Osteocyte (in vitro differentiated cells): ENCODE measurements at regions not wholly inside any gene's neighbourhood (a gene's known extent, or its start where the extent isn't known, plus 50 kb on each side); places are given as distances from the start of the nearest gene placed in this dataset.

Source experiments
- DNase-seq: peaks from one replicate; pipeline ENCODE4 v3.0.0; 2021; ENCODE audit warnings: mixed read lengths; ENCODE audit not compliant: unreplicated experiment; ENCODE audit errors: extremely low spot score
- H3K27ac Mint-ChIP-seq: one replicate; pipeline ENCODE4 v1.8.0; 2021; ENCODE audit warnings: mild to moderate bottlenecking, mixed read lengths; ENCODE audit not compliant: unreplicated experiment
- H3K27me3 Mint-ChIP-seq: one replicate; pipeline ENCODE4 v1.8.0; 2021; ENCODE audit warnings: mixed read lengths; ENCODE audit not compliant: unreplicated experiment
- H3K36me3 Mint-ChIP-seq: one replicate; pipeline ENCODE4 v1.8.0; 2021; ENCODE audit warnings: mixed read lengths; ENCODE audit not compliant: unreplicated experiment
- H3K4me1 Mint-ChIP-seq: one replicate; pipeline ENCODE4 v1.8.0; 2021; ENCODE audit warnings: mixed read lengths; ENCODE audit not compliant: unreplicated experiment
- H3K4me3 Mint-ChIP-seq: one replicate; pipeline ENCODE4 v1.8.0; 2021; ENCODE audit warnings: mild to moderate bottlenecking, moderate library complexity, mixed read lengths; ENCODE audit not compliant: unreplicated experiment
- H3K9me3 Mint-ChIP-seq: one replicate; pipeline ENCODE4 v1.8.0; 2021; ENCODE audit warnings: mixed read lengths; ENCODE audit not compliant: unreplicated experiment
- CTCF ChIP-seq: fragments of 200-600 bp; sonication (generic); IDR thresholded peaks from 2 replicates; pipeline ENCODE4 v1.5.0; 2021; ENCODE audit warnings: antibody characterized with exemption, mild to moderate bottlenecking, moderate library complexity

- H3K4me3 Mint-ChIP-seq: no peak overlapping the region
- H3K4me1 Mint-ChIP-seq: peaks cover 5% of the 10 kb centered on the region
- H3K36me3 Mint-ChIP-seq: peaks cover 18% of the 10 kb centered on the region
- DNase-seq: no peak
- H3K9me3 Mint-ChIP-seq: peaks cover 6% of the 10 kb centered on the region
- no peaks in the 10 kb centered on the region for H3K27me3 Mint-ChIP-seq
- no peak overlapping the region for H3K27ac Mint-ChIP-seq
- TF ChIP-seq CTCF: no peak
These were observed 170.2 kb upstream of the NUDT6 start for GRCh38 chr4:123092586-123092985.

GRCh38 chr4:123093236-123093635 is 170.8 kb upstream of the NUDT6 start:
- Mint-ChIP-seq H3K27me3 (no peaks in the 10 kb centered on the region), H3K9me3 (peaks cover 6% of the 10 kb centered on the region), H3K36me3 (peaks cover 18% of the 10 kb centered on the region), H3K4me3 (no peak overlapping the region), H3K27ac (no peak overlapping the region), H3K4me1 (peaks cover 5% of the 10 kb centered on the region)
- DNase-seq: no peak
- no peak for TF ChIP-seq CTCF

- peak; percentile 55 for TF ChIP-seq CTCF
- Mint-ChIP-seq H3K27ac (no peak overlapping the region), H3K27me3 (no peaks in the 10 kb centered on the region), H3K36me3 (peaks cover 9% of the 10 kb centered on the region), H3K9me3 (peaks cover 3% of the 10 kb centered on the region), H3K4me3 (no peak overlapping the region), H3K4me1 (peaks cover 5% of the 10 kb centered on the region)
- no peak for DNase-seq
These were observed 173.6 kb upstream of the NUDT6 start for GRCh38 chr4:123096038-123096437.

- no peak for DNase-seq
- H3K4me3 Mint-ChIP-seq: no peak overlapping the region
- no peaks in the 10 kb centered on the region for H3K9me3 Mint-ChIP-seq
- no peaks in the 10 kb centered on the region for H3K36me3 Mint-ChIP-seq
- no peak overlapping the region for H3K27ac Mint-ChIP-seq
- peak; percentile 80 for TF ChIP-seq CTCF
- no peaks in the 10 kb centered on the region for H3K27me3 Mint-ChIP-seq
- peaks cover 11% of the 10 kb centered on the region for H3K4me1 Mint-ChIP-seq
These were observed 180.6 kb upstream of the NUDT6 start for GRCh38 chr4:123102897-123103471.

- no peaks in the 10 kb centered on the region for H3K36me3 Mint-ChIP-seq
- H3K27ac Mint-ChIP-seq: peak overlapping the region; percentile 4
- H3K4me3 Mint-ChIP-seq: no peak overlapping the region
- no peak for DNase-seq
- H3K9me3 Mint-ChIP-seq: no peaks in the 10 kb centered on the region
- H3K4me1 Mint-ChIP-seq: peaks cover 11% of the 10 kb centered on the region
- no peaks in the 10 kb centered on the region for H3K27me3 Mint-ChIP-seq
- no peak for TF ChIP-seq CTCF
These were observed 182.1 kb upstream of the NUDT6 start for GRCh38 chr4:123104310-123105025.
